Neural cell (in vitro differentiated cells): ENCODE measurements at regions not wholly inside any gene's neighbourhood (a gene's known extent, or its start where the extent isn't known, plus 50 kb on each side); places are given as distances from the start of the nearest gene placed in this dataset.

ENCODE experiments used
- EP300 ChIP-seq: fragments of 450-650 bp; conservative IDR thresholded peaks from 2 replicates; pipeline ENCODE4 v1.6.1; 2014; ENCODE audit warnings: antibody characterized with exemption, mild to moderate bottlenecking, moderate library complexity; ENCODE audit not compliant: poor library complexity, severe bottlenecking
- RAD21 ChIP-seq: fragments of 450-650 bp; conservative IDR thresholded peaks from 2 replicates; pipeline ENCODE4 v1.6.1; 2014; ENCODE audit warnings: antibody characterized with exemption, mild to moderate bottlenecking, moderate library complexity
- TF ChIP-seq, protein P1 (sequence below): fragments of 450-650 bp; IDR thresholded peaks from 2 replicates; pipeline ENCODE4 v1.5.1; 2014; ENCODE audit warnings: antibody characterized with exemption, mild to moderate bottlenecking, moderate library complexity; ENCODE audit not compliant: poor library complexity, severe bottlenecking
- TF ChIP-seq, protein P2 (sequence below): IDR thresholded peaks from 2 replicates; pipeline ENCODE4 v1.6.1; 2012; ENCODE audit warnings: borderline replicate concordance

DNA sequence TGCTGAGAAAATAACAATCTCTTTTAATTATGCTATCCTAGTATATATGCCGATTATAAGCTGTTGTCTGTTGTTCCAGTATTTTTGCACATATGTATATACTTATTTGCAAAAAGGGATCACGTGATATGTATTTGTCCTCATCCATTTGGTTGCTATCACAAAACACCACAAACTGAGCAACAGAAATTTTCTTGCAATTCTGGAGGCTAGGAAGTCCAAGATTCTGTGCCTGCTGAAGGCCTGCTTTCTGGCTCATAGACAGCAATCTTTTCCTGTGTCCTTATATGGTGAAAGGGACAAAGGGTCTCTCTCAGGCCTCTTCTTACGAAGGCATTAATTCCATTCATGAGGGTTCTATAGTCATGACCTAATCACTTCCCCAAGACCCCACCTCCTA lies 186.5 kb downstream of the LPIN1 start:
- TF ChIP-seq, protein P1, sequence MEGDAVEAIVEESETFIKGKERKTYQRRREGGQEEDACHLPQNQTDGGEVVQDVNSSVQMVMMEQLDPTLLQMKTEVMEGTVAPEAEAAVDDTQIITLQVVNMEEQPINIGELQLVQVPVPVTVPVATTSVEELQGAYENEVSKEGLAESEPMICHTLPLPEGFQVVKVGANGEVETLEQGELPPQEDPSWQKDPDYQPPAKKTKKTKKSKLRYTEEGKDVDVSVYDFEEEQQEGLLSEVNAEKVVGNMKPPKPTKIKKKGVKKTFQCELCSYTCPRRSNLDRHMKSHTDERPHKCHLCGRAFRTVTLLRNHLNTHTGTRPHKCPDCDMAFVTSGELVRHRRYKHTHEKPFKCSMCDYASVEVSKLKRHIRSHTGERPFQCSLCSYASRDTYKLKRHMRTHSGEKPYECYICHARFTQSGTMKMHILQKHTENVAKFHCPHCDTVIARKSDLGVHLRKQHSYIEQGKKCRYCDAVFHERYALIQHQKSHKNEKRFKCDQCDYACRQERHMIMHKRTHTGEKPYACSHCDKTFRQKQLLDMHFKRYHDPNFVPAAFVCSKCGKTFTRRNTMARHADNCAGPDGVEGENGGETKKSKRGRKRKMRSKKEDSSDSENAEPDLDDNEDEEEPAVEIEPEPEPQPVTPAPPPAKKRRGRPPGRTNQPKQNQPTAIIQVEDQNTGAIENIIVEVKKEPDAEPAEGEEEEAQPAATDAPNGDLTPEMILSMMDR, result no peak
- no peak for TF ChIP-seq RAD21
- TF ChIP-seq, protein P2, sequence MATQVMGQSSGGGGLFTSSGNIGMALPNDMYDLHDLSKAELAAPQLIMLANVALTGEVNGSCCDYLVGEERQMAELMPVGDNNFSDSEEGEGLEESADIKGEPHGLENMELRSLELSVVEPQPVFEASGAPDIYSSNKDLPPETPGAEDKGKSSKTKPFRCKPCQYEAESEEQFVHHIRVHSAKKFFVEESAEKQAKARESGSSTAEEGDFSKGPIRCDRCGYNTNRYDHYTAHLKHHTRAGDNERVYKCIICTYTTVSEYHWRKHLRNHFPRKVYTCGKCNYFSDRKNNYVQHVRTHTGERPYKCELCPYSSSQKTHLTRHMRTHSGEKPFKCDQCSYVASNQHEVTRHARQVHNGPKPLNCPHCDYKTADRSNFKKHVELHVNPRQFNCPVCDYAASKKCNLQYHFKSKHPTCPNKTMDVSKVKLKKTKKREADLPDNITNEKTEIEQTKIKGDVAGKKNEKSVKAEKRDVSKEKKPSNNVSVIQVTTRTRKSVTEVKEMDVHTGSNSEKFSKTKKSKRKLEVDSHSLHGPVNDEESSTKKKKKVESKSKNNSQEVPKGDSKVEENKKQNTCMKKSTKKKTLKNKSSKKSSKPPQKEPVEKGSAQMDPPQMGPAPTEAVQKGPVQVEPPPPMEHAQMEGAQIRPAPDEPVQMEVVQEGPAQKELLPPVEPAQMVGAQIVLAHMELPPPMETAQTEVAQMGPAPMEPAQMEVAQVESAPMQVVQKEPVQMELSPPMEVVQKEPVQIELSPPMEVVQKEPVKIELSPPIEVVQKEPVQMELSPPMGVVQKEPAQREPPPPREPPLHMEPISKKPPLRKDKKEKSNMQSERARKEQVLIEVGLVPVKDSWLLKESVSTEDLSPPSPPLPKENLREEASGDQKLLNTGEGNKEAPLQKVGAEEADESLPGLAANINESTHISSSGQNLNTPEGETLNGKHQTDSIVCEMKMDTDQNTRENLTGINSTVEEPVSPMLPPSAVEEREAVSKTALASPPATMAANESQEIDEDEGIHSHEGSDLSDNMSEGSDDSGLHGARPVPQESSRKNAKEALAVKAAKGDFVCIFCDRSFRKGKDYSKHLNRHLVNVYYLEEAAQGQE, result no peak
- no peak for TF ChIP-seq EP300
